Right lobe of liver (tissue), 6 donors: ENCODE measurements at regions not wholly inside any gene's neighbourhood (a gene's known extent, or its start where the extent isn't known, plus 50 kb on each side); places are given as distances from the start of the nearest gene placed in this dataset.

Experiments used
- ATAC-seq, 4 donors: fragments of 200-7000 bp; cut with Tn5 transposase; one replicate each; pipeline ENCODE4 v1.9.1; 2020; ENCODE audit warnings: mild to moderate bottlenecking in 4 of 4, moderate library complexity in 4 of 4
- DNase-seq, 3 donors: peaks; one replicate each; pipeline ENCODE4 v3.0.0-alpha.2; 2020
- H3K27ac ChIP-seq, 3 donors: fragments of 200-600 bp; one replicate each; pipeline ENCODE4 v1.8.0; 2022
- H3K27me3 ChIP-seq, 2 donors: fragments of 200-600 bp; one replicate each; pipeline ENCODE4 v1.8.0; 2022
- H3K36me3 ChIP-seq, 4 donors: fragments of 200-600 bp; sonication (generic) in 1 of 4; one replicate each; pipeline versions ENCODE4 v1.5.1 to v1.8.0; 2017 to 2022; ENCODE audit warnings: control low read depth in 1 of 4
- H3K4me1 ChIP-seq, 4 donors: fragments of 200-600 bp; sonication (generic) in 1 of 4; one replicate each; pipeline versions ENCODE4 v1.5.1 to v1.8.0; 2017 to 2022; ENCODE audit warnings: control low read depth in 1 of 4
- H3K4me3 ChIP-seq, 3 donors: fragments of 200-600 bp; one replicate each; pipeline ENCODE4 v1.8.0; 2022
- H3K9me3 ChIP-seq, 4 donors: fragments of 200-600 bp; sonication (generic) in 1 of 4; one replicate each; pipeline versions ENCODE4 v1.5.1 to v1.8.0; 2017 to 2022; ENCODE audit warnings: control low read depth in 1 of 4
- CTCF ChIP-seq, 4 donors: fragments of 200-600 bp in 3 of 4; fragments of 450-650 bp in 1 of 4; IDR thresholded peaks; one replicate each; pipeline versions ENCODE4 v1.5.1 to v1.8.0; 2016 to 2022; ENCODE audit warnings: antibody characterized with exemption in 4 of 4, mild to moderate bottlenecking in 2 of 4
- POLR2A ChIP-seq: fragments of 450-650 bp; IDR thresholded peaks from one replicate; pipeline ENCODE4 v1.6.1; 2017; ENCODE audit warnings: antibody characterized with exemption, mild to moderate bottlenecking
- WGBS: methylation state at CpG from one replicate; pipeline ENCODE4 v1.1.6; 2018; ENCODE audit warnings: low coverage, low lambda C conversion rate; ENCODE audit not compliant: insufficient coverage; ENCODE audit errors: missing lambda C conversion rate; 5-methylcytosine and 5-hydroxymethylcytosine counted together
- intact Hi-C, 2 donors: fragments of 100-400 bp; cut with DNase I; formaldehyde crosslinking; loops; one replicate each; pipeline versions ENCODE4 v1.11.2 to v1.14.1; 2022
- donor health status: DM: no; HTN: yes; CAD: no.
- donor health status: DM: no; HTN: no; CAD: no.
- donor health status: DM: no; HTN: no; CAD: no.
- donor health status: DM: no; HTN: yes; CAD: no.
- donor health status: DM: no; HTN: yes; CAD: no.

DNA sequence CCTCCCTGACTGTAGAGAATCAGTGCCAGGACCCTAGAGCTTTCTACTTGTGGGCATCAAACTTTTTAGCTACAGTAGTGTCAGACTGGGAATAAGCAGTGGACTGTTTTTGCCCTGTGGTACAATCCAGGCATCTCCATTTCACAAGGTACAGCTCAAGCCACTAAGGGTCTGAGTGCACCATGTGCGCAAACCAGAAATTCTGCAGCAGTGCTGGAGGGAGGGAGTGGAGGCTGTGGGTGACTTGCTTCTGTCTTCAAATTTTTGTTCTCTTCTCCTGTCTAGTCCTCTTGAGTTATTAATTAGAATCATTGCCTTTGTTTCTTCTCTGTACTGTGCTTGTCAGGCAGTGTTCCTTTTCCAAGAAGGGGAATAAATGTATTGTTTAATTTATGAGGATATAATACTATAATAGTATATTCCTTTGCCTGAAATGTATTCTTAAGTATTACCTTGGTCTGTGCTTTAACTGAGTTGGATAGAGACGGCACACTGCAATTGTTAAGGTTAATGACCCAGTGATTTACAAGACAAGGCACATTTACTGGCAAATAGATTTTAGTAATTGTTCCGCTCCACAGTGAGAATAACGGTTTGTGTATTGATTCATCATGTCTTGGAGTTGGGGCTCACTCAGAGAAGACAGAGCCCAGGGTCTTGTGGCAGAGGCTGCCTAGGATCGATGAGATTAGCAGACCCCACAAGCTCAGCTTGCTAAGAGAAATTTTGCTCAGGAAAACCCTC lies 390.6 kb upstream of the CFAP20DC start:
- TF ChIP-seq CTCF (IDR thresholded peaks at IDR 0.05) (no peak), POLR2A (no peak)
- DNase-seq, result no peak
- H3K27ac ChIP-seq, result no peak overlapping the region
- no peaks in the 10 kb centered on the region for H3K4me1 ChIP-seq
- WGBS, result 52% methylated on average over 4 of the region's 5 CpGs
- H3K4me3 ChIP-seq, result no peak overlapping the region
- intact Hi-C loops, result no loop called here
- H3K36me3 ChIP-seq, result no peaks in the 10 kb centered on the region
- H3K9me3 ChIP-seq, result no peaks in the 10 kb centered on the region
- H3K27me3 ChIP-seq, result no peaks in the 10 kb centered on the region
- ATAC-seq, result no peak

DNA sequence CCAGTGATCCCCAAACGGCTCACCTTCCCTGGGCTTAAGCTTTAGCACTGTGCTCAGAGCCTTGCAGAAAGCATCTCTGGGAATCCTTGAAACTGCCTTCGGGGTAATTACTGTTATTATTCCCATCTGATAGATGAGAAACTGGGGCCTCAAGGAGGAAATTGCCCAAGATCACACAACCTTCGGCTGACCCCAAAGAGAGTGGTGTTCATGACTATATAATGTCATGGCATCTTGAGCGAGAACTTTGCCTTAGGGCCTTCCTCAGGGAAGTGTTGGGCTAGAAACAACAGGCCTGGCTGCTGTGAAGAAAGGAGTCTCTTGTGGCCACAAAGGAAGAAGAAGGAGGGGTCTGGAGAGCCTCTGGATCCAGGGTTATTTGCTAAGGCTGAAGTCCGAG lies 388.7 kb upstream of the CFAP20DC start:
- TF ChIP-seq POLR2A, result no peak
- no peak for TF ChIP-seq CTCF (IDR thresholded peaks at IDR 0.05)
- DNase-seq, result no peak
- 61% methylated on average over 3 of the region's 5 CpGs for WGBS
- Histone ChIP-seq H3K4me1 (no peaks in the 10 kb centered on the region), H3K27me3 (no peaks in the 10 kb centered on the region), H3K9me3 (no peaks in the 10 kb centered on the region), H3K36me3 (no peaks in the 10 kb centered on the region), H3K27ac (no peak overlapping the region), H3K4me3 (no peak overlapping the region)
- intact Hi-C loops, result no loop called here
- no peak for ATAC-seq

- H3K27me3 ChIP-seq, result no peaks in the 10 kb centered on the region
- DNase-seq (no peak), ATAC-seq (no peak)
- no peaks in the 10 kb centered on the region for H3K4me1 ChIP-seq
- 65% methylated on average over 2 of the region's 2 CpGs for WGBS
- intact Hi-C loops, result no loop called here
- no peak overlapping the region for H3K27ac ChIP-seq
- H3K9me3 ChIP-seq, result no peaks in the 10 kb centered on the region
- H3K36me3 ChIP-seq, result no peaks in the 10 kb centered on the region
- no peak overlapping the region for H3K4me3 ChIP-seq
- TF ChIP-seq POLR2A (no peak), CTCF (IDR thresholded peaks at IDR 0.05) (no peak)
Measured at GRCh38 chr3:59436164-59436958, 386.5 kb upstream of the CFAP20DC start.

DNA sequence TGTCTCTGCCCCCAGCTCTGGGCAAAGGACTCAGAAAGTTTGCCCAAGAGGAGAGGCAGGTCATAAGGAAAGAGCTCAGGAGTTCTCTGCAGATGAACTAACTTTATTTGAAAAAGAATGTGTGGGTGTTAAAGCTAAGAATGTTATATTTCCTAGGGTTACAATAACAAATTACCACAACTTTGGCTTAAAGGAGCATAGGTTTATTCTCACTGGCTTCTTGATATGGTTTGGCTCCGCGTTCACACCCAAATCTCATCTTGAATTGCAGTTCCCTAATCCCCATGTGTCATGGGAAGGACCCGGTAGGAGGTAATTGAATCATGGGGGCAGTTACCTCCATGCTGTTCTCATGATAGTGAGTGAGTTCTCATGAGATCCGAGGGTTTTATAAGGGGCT lies 383.7 kb upstream of the CFAP20DC start:
- TF ChIP-seq POLR2A, result no peak
- no peaks in the 10 kb centered on the region for H3K36me3 ChIP-seq
- intact Hi-C loops, result no loop called here
- no peaks in the 10 kb centered on the region for H3K4me1 ChIP-seq
- H3K4me3 ChIP-seq, result no peak overlapping the region
- DNase-seq (no peak), ATAC-seq (no peak)
- 73% methylated on average over 3 of the region's 4 CpGs for WGBS
- H3K27ac ChIP-seq, result no peak overlapping the region
- no peaks in the 10 kb centered on the region for H3K9me3 ChIP-seq
- no peaks in the 10 kb centered on the region for H3K27me3 ChIP-seq

DNA sequence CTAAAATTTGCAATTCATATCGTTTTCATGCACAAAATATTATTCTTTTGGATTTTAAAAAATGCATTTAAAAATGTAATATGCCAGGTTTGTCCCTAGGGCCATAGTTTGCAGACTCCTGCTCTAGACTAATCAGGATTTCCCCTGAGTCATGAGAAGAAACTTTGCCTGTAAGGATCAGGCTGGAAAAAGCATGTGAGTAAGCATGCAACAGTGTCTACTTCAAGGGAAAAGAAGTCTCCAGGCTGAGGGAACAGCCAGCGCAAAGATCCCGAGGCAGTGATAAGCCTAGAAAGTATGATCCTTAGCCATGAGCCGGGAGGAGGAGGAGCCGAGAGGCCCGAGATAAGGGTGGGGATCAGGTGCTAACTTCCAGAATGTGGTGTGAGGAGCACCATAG lies 382.8 kb upstream of the CFAP20DC start:
- ATAC-seq, result no peak
- Histone ChIP-seq H3K4me3 (no peak overlapping the region), H3K9me3 (no peaks in the 10 kb centered on the region), H3K4me1 (no peaks in the 10 kb centered on the region), H3K27ac (no peak overlapping the region), H3K27me3 (no peaks in the 10 kb centered on the region), H3K36me3 (no peaks in the 10 kb centered on the region)
- intact Hi-C loops, result no loop called here
- no peak for TF ChIP-seq CTCF (IDR thresholded peaks at IDR 0.05)
- no peak for TF ChIP-seq POLR2A
- DNase-seq, result no peak
- WGBS, result 61% methylated on average over 5 of the region's 6 CpGs
